ENCODE measurements at regions not wholly inside any gene's neighbourhood (a gene's known extent, or its start where the extent isn't known, plus 50 kb on each side); places are given as distances from the start of the nearest gene placed in this dataset.

- Histone ChIP-seq H3K9me3 (no peaks in the 10 kb centered on the region), H3K27ac (no peak overlapping the region), H3K27me3 (no peaks in the 10 kb centered on the region), H3K4me1 (no peaks in the 10 kb centered on the region), H3K36me3 (ENCODE audit: low read depth, missing control alignments) (no peaks in the 10 kb centered on the region), H3K4me3 (no peak overlapping the region)
- no peak for DNase-seq
- WGBS, 2 donors = 91 to 96% methylated on average over 19 to 21 of the region's 21 CpGs
- TF ChIP-seq CTCF (IDR thresholded peaks at IDR 0.05) (no peak), POLR2A (IDR thresholded peaks at IDR 0.05) (no peak)
- intact Hi-C loops (cut with DNase I; ENCODE audit: low total_unique reads) = no loop called here
Observed at GRCh38 chr16:86942151-86943051, 364.1 kb downstream of the FOXL1 start.

GRCh38 chr16:86945166-86945900, 367.0 kb downstream of the FOXL1 start:
- Histone ChIP-seq H3K4me3 (no peak overlapping the region), H3K27me3 (no peaks in the 10 kb centered on the region), H3K9me3 (no peaks in the 10 kb centered on the region), H3K27ac (no peak overlapping the region), H3K36me3 (ENCODE audit: low read depth, missing control alignments) (no peaks in the 10 kb centered on the region), H3K4me1 (no peaks in the 10 kb centered on the region)
- no peak for TF ChIP-seq POLR2A (IDR thresholded peaks at IDR 0.05)
- 78 to 87% methylated on average over 21 to 22 of the region's 22 CpGs for WGBS, 2 donors
- DNase-seq = no peak
- intact Hi-C loops (cut with DNase I; ENCODE audit: low total_unique reads) = no loop called here

GRCh38 chr16:86946396-86946795, 368.0 kb downstream of the FOXL1 start:
- H3K36me3 ChIP-seq (ENCODE audit: low read depth, missing control alignments) = no peaks in the 10 kb centered on the region
- no peaks in the 10 kb centered on the region for H3K9me3 ChIP-seq
- intact Hi-C loops (cut with DNase I; ENCODE audit: low total_unique reads) = no loop called here
- 73 to 79% methylated on average over 7 of the region's 7 CpGs for WGBS, 2 donors
- H3K4me3 ChIP-seq = no peak overlapping the region
- no peaks in the 10 kb centered on the region for H3K27me3 ChIP-seq
- H3K4me1 ChIP-seq = no peaks in the 10 kb centered on the region
- no peak for DNase-seq
- no peak for TF ChIP-seq POLR2A (IDR thresholded peaks at IDR 0.05)
- TF ChIP-seq CTCF (IDR thresholded peaks at IDR 0.05) = no peak
- H3K27ac ChIP-seq = no peak overlapping the region

GRCh38 chr16:86946981-86947380, 368.6 kb downstream of the FOXL1 start:
- no peak for DNase-seq
- Histone ChIP-seq H3K27me3 (no peaks in the 10 kb centered on the region), H3K27ac (no peak overlapping the region), H3K4me1 (no peaks in the 10 kb centered on the region), H3K9me3 (no peaks in the 10 kb centered on the region), H3K36me3 (ENCODE audit: low read depth, missing control alignments) (no peaks in the 10 kb centered on the region), H3K4me3 (no peak overlapping the region)
- intact Hi-C loops (cut with DNase I; ENCODE audit: low total_unique reads) = no loop called here
- 95 to 98% methylated on average over 7 to 10 of the region's 10 CpGs for WGBS, 2 donors
- TF ChIP-seq CTCF (IDR thresholded peaks at IDR 0.05) (no peak), POLR2A (IDR thresholded peaks at IDR 0.05) (no peak)

- H3K4me3 ChIP-seq = no peak overlapping the region
- H3K9me3 ChIP-seq = no peaks in the 10 kb centered on the region
- H3K27me3 ChIP-seq = no peaks in the 10 kb centered on the region
- no peaks in the 10 kb centered on the region for H3K36me3 ChIP-seq (ENCODE audit: low read depth, missing control alignments)
- TF ChIP-seq CTCF (IDR thresholded peaks at IDR 0.05) = no peak
- TF ChIP-seq POLR2A (IDR thresholded peaks at IDR 0.05) = no peak
- no peak overlapping the region for H3K27ac ChIP-seq
- intact Hi-C loops (cut with DNase I; ENCODE audit: low total_unique reads) = no loop called here
- no peaks in the 10 kb centered on the region for H3K4me1 ChIP-seq
- DNase-seq = no peak
- WGBS, 2 donors = 89 to 95% methylated on average over 12 of the region's 12 CpGs
Observed at GRCh38 chr16:86948046-86948445, 369.1 kb downstream of the C16orf95 start.
